Activated CD8-positive, alpha-beta T cell treated with anti-CD3 and anti-CD28 coated beads for 36 hours (primary cell): ENCODE measurements at regions not wholly inside any gene's neighbourhood (a gene's known extent, or its start where the extent isn't known, plus 50 kb on each side); places are given as distances from the start of the nearest gene placed in this dataset.

ENCODE experiments used
- ATAC-seq: fragments of 200-7000 bp; cut with Tn5 transposase; one replicate; pipeline ENCODE4 v1.10.0; 2021; ENCODE audit warnings: mild to moderate bottlenecking, moderate library complexity
- CTCF ChIA-PET: fragments of 350-600 bp; sonication (Branson Sonifier 250); formaldehyde crosslinking; loops from one replicate; lab custom pipeline; 2021; ENCODE audit warnings: antibody characterized with exemption; lab: Charles Lee
- POLR2A ChIA-PET: fragments of 350-600 bp; sonication (Branson Sonifier 250); formaldehyde crosslinking; loops from one replicate; lab custom pipeline; 2021; ENCODE audit warnings: antibody characterized with exemption; lab: Charles Lee
- DNase-seq: peaks from one replicate; pipeline ENCODE4 v3.0.0-alpha.2; 2020
- H3K27ac Mint-ChIP-seq: one replicate; pipeline ENCODE4 v1.8.0; 2021; ENCODE audit warnings: mild to moderate bottlenecking, mixed read lengths
- H3K27me3 Mint-ChIP-seq: one replicate; pipeline ENCODE4 v1.8.0; 2021; ENCODE audit warnings: mixed read lengths
- H3K36me3 Mint-ChIP-seq: one replicate; pipeline ENCODE4 v1.8.0; 2021; ENCODE audit warnings: low read depth, mixed read lengths
- H3K4me1 Mint-ChIP-seq: one replicate; pipeline ENCODE4 v1.8.0; 2021; ENCODE audit warnings: low read depth, mixed read lengths
- H3K4me3 Mint-ChIP-seq: one replicate; pipeline ENCODE4 v1.8.0; 2021; ENCODE audit warnings: mild to moderate bottlenecking, moderate library complexity, mixed read lengths
- H3K9me3 Mint-ChIP-seq: one replicate; pipeline ENCODE4 v1.8.0; 2021; ENCODE audit warnings: mixed read lengths
- CTCF ChIP-seq: fragments of 200-600 bp; IDR thresholded peaks from one replicate; pipeline ENCODE4 v1.8.0; 2022; ENCODE audit warnings: antibody characterized with exemption, mild to moderate bottlenecking
- intact Hi-C: fragments of 100-400 bp; cut with micrococcal nuclease; formaldehyde crosslinking; loops from one replicate; pipeline ENCODE4 v1.10.0; 2022

GRCh38 chr11:15483205-15483604 lies 368.5 kb downstream of the INSC start:
- H3K9me3 Mint-ChIP-seq: no peaks in the 10 kb centered on the region
- H3K27ac Mint-ChIP-seq: no peak overlapping the region
- no peak for TF ChIP-seq CTCF
- ChIA-PET POLR2A (no interaction called here), CTCF (no interaction called here)
- H3K36me3 Mint-ChIP-seq: no peaks in the 10 kb centered on the region
- no peaks in the 10 kb centered on the region for H3K27me3 Mint-ChIP-seq
- no peak overlapping the region for H3K4me3 Mint-ChIP-seq
- intact Hi-C loops: no loop called here
- no peak for DNase-seq
- no peak for ATAC-seq
- no peaks in the 10 kb centered on the region for H3K4me1 Mint-ChIP-seq

GRCh38 chr11:15484398-15484797 lies 369.7 kb downstream of the INSC start:
- TF ChIP-seq CTCF: no peak
- no peak for DNase-seq
- Mint-ChIP-seq H3K27me3 (no peaks in the 10 kb centered on the region), H3K27ac (no peak overlapping the region), H3K4me3 (no peak overlapping the region), H3K4me1 (no peaks in the 10 kb centered on the region), H3K36me3 (no peaks in the 10 kb centered on the region), H3K9me3 (no peaks in the 10 kb centered on the region)
- POLR2A ChIA-PET: interaction anchor here (1.4 kb wide), 1 partner anchor 9 kb away, joined by 3 read pairs; no protein-coding TSS in a partner anchor
- CTCF ChIA-PET: no interaction called here
- intact Hi-C loops: no loop called here
- ATAC-seq: no peak

GRCh38 chr11:15485432-15485831 lies 370.7 kb downstream of the INSC start:
- DNase-seq: no peak
- intact Hi-C loops: no loop called here
- no peak for ATAC-seq
- H3K36me3 Mint-ChIP-seq: no peaks in the 10 kb centered on the region
- no peaks in the 10 kb centered on the region for H3K9me3 Mint-ChIP-seq
- H3K27ac Mint-ChIP-seq: no peak overlapping the region
- no peak for TF ChIP-seq CTCF
- H3K27me3 Mint-ChIP-seq: no peaks in the 10 kb centered on the region
- H3K4me1 Mint-ChIP-seq: no peaks in the 10 kb centered on the region
- ChIA-PET POLR2A (interaction anchor here (1.4 kb wide), 1 partner anchor 10 kb away, joined by 3 read pairs; no protein-coding TSS in a partner anchor), CTCF (no interaction called here)
- no peak overlapping the region for H3K4me3 Mint-ChIP-seq

- DNase-seq: no peak
- intact Hi-C loops: no loop called here
- no peaks in the 10 kb centered on the region for H3K4me1 Mint-ChIP-seq
- ATAC-seq: no peak
- H3K4me3 Mint-ChIP-seq: no peak overlapping the region
- no peak overlapping the region for H3K27ac Mint-ChIP-seq
- no peak for TF ChIP-seq CTCF
- H3K9me3 Mint-ChIP-seq: no peaks in the 10 kb centered on the region
- POLR2A ChIA-PET: no interaction called here
- CTCF ChIA-PET: no interaction called here
- H3K27me3 Mint-ChIP-seq: no peaks in the 10 kb centered on the region
- no peaks in the 10 kb centered on the region for H3K36me3 Mint-ChIP-seq
These were observed 374.6 kb downstream of the INSC start for GRCh38 chr11:15489281-15489680.

- no peak for ATAC-seq
- no peaks in the 10 kb centered on the region for H3K9me3 Mint-ChIP-seq
- no peaks in the 10 kb centered on the region for H3K27me3 Mint-ChIP-seq
- no peak for TF ChIP-seq CTCF
- no peaks in the 10 kb centered on the region for H3K4me1 Mint-ChIP-seq
- H3K4me3 Mint-ChIP-seq: no peak overlapping the region
- POLR2A ChIA-PET: no interaction called here
- H3K27ac Mint-ChIP-seq: no peak overlapping the region
- intact Hi-C loops: no loop called here
- DNase-seq: no peak
- CTCF ChIA-PET: no interaction called here
- no peaks in the 10 kb centered on the region for H3K36me3 Mint-ChIP-seq
These were observed 375.8 kb downstream of the INSC start for GRCh38 chr11:15490535-15490934.
